ENCODE measurements at regions not wholly inside any gene's neighbourhood (a gene's known extent, or its start where the extent isn't known, plus 50 kb on each side); places are given as distances from the start of the nearest gene placed in this dataset.

DNA sequence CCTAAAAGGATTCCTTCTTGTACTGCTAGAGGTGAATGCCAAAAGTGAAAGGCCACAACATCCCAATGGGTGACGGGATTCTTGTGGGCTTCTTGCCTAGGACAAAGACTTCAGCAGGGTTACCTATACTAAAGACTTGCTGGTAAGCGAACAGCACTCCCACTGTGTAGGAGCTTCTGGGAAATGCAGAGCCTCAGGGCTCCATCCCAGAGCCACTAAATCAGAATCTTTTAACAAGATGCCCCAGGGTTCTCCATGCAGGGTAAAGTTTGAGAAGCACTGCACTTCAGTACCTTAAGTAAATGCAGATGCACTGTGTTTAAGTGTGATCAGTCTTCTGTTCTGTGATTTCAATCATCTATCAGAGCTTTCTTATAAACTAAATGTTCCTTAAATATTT, 266.9 kb upstream of the KLF14 start:
- no peak for DNase-seq

DNA sequence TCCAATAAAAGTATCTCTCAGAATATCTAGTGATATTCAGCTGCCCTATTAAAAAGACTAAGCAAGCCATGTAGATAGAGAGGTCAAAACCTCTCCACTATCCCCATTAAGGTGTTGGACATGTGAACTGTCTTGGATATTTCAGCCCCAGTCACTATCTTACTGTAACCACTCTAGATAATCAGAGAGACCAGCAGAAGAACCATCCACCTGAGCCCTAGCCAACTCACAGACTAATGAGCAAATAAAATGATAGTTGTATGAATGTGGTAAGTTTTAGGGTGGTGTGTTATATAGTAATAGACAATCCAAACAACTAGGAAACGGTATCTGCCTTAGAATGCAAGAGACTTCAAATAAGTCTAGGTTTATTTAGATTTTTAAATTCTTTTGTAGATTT, 268.6 kb upstream of the KLF14 start:
- DNase-seq = no peak

DNA sequence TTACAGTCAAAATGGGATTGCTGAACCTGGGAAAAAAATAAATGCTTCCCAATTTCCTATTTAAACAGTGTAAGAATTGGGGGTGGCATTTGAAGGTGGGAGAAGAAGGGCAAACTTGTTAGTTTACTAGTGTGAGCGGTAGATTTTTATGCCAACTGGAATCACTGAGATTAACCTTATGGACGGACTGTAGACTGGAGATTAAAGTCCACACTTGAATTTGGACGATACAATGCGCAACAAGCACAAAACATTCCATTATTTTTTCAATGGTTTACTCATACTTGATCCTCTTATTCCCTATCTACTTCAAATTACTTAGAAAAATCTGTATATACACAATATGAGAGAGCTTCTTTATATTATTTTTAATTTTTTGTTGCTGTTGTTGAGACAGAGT, 269.6 kb upstream of the KLF14 start:
- DNase-seq = no peak

DNA sequence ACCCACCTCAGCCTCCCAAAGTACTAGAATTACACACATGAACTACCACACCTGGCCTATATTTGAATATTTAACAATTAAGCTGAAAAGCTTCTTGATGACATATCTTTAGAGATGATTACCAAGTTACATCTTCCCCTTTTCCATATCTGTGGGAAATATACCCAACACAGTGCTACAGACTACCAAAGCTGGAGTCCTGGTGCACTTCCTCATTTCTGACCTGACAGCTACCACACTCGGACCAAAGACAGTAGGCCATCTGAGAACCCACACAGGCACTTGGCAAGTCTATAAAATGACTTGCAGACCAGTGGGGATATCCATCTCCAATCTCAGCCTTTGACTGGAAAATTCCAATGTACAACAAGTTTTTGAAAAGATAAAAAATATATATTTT, 270.4 kb upstream of the KLF14 start:
- DNase-seq = no peak

DNA sequence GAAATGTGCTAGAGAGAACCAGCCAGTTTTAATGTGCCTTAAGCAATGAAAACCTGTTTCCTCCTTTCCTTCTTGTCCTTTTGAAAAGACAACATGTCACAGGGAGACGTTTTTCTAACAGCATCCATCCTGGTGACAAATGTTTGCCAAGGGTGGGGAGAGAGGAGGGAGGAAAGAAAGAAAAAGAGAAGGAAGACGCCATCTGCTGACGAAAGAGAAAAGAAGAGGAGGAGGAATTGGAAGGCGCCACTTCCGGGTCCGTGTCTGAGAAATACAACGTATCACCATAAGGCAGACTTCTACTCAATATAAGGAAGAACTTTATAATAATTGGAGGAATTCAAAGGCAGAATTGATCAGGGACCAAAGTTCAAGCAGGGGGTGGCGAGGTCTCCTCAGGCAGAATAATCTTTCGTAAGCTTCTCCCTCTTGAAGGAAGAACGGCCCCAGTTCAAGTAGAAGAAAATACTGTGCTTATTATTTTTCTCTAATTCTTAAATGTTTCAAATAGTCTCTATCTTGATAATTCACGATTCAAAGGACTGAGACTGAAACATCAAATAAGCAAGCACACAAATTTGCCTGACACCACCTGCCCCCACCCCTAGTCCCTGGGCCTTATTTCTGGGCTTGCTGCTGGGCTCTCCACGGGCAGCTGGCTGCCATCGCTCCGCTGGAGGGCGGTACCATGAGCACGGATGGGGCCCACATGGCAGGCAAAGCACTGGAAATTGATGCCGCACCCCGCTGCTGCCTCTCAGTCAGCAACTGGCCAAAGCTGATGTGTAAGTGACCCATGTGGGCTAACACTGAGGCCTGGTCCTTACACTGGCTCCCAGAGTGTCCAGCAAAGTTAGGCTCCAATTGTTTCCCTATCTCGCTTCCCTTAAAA, 273.7 kb upstream of the KLF14 start:
- DNase-seq = peak; percentile 47 to 54

DNA sequence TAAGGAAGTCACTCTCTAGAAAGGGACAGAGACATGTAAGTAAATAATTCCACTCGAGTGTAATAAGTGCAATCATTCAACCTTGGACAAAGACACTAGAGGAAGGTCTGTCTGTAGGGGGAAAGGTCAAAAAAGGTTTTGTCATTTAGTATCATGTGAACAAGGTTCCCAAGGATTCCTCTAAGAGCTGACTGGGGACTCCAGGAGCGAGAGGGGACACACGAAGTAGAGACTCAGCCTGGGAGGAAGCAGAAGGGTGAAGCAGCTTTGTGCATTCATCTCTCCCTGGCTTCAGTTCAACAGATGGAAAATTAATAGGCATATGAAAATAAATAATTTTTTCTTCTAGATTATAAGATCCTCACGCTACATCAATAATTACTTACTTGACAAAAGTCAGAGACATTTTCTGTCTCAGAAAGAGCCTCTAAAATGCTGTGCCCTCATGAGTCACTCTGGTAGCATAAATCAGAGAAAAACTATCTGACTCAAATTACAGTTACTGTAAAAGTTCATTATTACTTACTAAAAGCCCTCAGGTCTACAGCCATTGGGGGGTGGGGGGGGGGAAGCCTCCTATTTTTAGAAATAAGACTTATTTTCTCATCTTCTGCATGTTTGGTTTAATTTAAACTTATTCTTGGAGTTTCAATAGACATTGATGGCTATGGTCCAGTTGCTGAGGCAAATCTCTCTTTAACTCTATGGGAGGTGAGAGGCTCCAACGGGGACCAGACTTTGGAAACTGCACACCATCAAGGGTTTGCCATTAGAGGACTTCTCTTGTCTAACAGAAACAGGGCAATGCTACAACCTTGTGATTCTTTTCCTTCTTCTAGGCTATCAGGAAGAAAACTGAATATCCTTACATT, 275.1 kb upstream of the KLF14 start:
- no peak for DNase-seq

DNA sequence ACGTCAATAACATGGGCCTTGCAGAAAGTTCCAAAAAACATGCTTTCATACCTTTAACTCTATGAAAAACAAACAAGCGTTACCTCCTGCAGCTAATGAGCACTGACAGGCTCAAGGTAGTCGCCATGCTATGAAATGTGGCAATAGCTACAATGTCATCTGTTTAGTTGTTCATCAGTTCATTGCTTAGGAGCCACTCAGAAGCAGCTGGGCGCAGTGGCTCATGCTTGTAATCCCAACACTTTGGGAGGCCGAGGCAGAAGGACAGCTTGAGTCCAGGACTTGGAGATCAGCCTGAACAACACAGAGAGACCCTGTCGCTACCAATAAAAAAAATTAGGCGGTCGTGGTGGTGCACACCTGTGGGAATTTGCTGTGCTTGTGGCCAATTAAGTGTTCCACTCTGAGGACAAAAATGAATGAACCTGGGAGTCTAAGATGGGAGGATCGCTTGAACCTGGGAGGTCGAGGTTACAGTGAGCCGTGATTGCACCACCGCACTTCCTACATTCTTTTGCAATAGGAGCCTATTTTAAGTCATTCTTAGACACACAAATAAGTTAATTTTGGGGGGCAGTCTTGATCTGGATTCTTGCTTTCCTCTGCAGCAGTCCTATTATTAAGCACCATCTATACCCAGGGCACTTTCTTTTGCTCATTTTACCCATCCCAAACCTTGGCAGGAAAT, 276.2 kb upstream of the KLF14 start:
- DNase-seq = no peak

DNA sequence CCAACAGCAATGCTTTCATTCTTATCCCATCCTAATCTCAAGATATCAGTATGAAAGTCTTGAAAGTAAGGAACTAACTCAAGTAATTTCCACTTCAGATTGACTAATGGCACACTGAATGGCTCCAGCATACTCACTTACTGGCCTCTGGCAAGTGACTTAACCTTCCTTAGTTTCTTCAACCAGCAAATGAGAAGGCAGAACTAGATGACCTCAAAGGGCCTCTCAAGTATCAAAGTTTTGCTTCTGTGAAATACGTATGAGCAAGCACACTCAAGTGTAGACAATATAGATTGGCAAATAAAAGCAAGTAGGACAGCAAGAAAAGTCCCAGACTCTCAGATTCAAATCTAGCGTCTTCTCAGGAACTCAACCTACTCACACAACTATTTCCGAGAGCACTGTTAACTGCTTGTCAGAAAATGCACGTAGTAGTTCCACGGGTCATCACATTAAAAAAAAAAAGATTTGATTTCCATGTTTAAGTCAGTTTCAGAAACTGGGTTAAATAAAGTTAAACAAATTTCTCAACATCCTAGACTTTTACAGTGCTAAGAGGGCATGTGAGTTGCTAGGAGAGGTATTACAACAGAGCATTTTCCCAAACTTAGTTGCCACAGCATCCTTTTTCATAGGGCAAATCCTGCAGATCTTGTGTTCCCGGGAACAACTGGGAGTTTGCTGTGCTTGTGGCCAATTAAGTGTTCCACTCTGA, 276.9 kb upstream of the KLF14 start:
- no peak for DNase-seq

DNA sequence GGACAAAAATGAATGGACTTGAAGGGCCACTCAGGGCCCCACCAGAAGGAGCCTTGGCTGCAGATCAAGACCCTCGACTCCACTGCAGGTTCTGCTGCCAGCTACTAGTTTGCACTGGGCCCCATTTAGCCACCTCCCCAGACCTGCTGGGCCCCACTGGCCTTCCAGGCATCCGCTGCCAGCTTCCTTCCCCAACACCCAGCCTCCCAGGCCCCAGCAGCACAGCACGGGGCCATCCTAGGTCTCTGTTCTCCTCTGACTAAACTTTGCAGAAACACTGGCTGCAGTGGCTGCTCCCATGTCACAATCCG, 277.4 kb upstream of the KLF14 start:
- DNase-seq = no peak

DNA sequence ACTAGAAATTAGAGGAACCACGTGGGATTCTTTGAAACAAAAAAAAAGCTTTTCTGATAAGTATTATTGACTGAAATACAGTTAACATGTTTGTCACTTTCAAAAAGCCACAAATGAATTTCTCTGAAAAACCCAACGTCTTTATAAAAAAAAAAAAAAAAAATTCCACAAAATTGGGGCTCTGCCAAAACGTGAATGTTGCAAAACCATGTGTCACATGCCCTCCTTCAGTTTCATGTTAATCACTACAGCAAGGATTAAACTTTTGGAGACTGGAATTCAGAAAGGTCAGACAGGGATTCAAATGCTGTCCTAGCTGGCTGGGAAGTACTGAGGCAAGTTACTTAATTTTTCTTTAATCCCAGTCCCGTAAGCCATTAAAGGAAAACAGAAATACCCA, 278.0 kb upstream of the KLF14 start:
- DNase-seq = no peak

DNA sequence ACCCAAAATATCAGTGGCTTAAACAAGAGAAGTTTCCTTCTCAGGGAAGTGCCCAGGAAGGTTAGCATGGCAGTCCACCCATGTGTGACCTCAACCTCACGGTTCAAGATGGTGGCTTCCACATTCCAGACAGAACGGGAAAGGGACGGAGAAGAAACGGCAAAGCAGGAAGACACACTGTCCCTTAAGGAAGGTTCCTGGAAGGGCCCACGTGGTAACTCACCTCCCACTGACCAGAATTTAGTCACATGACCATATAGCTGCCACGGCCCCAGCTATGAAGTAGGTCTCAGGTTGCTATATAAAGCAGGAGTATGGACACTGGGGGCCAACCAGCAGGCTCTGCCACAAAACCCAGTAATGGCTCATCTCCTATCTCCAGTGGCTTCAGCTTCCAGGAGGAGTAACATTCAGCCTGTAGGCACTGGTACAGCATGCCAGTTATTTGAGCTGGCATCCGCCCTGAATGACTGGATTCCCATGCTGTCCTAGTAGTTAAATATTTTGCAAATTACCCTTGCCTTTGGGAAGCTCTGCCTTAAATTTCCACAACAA, 278.5 kb upstream of the KLF14 start:
- DNase-seq = no peak

DNA sequence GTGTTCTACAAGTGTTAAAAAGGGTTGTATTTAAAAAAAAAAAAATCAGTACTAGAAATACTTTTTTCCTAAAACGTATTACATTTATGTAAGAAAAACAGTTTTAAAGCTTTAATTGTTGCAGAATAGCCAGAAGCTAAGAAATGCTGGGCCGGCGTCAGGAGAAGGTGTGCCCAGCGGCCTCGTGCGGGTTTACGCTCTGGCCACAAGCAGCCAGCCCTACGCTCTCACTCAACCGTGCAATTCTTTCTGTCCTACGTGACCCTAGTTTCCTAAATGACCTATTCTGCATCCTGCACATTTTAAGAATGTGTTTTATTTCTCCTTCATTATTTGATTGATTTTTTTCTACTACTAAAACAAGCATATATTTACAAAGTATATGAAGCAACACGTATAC, 279.7 kb upstream of the KLF14 start:
- no peak for DNase-seq

DNA sequence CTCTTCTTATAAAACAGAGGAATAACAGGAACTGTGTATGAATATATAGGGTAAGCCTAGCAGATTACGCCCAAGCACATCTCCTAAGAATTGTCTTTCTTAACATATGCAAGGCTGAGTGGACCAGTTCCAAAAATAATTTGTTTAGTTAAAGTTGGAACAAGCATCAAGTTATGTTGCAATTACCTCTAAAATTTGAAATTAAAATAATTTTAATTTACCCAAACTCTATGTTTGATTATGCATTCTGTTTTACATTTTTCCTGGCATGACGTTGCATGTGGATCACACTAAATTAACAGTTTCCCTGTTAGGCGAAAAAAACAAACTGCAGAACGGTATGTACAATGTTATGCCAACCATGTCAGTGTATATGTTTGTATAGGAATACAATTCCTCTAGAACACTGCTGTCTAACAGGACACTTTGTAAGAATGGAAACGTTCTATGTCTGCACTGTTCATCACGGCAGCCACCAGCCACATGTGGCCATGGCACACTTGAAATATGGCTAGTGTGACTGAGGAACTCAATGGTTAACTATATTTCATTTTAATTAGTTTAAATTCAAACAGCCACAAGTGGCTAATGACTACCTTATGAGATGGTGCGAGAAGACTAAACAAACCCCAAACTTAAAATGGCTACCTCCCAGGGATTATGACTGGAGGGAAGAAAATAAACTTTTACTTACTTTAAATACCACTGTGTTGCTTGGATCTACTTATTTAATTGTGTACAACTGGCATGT, 281.1 kb upstream of the KLF14 start:
- peak in 1 of 2 experiments; percentile 13 for DNase-seq

DNA sequence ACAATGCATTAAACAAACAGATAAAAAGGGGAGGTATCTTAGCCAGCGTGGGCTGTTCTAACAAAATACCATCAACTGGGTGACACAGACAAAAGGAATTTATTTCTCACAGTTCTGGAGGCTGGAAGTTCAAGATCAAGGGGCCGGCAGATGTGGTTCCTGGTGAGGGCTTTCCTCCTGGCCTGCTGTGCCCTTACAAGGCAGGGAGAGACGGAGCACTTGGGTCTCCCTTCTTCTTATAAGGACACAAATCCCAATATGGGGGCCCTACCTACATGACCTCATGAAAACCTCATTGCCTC, 281.6 kb upstream of the KLF14 start:
- no peak for DNase-seq

DNA sequence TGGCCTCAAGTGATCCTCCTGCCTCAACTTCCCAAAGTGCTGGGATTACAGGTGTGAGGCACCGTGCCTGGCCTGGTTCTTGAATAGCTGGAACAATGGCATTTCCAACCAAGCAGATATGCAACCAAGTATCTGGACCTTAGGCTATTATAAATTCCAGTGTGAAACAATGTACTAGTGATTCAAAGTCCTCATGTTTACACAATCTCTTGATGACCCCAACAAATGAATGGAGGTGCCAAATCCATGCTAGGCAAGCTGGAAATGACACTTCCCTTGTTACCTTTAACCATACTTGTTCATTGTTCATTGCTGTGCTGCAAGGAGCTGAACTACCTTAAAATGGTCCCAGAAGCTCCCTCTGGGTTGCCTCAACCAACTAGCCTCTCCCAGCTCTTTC, 282.2 kb upstream of the KLF14 start:
- DNase-seq = no peak

DNA sequence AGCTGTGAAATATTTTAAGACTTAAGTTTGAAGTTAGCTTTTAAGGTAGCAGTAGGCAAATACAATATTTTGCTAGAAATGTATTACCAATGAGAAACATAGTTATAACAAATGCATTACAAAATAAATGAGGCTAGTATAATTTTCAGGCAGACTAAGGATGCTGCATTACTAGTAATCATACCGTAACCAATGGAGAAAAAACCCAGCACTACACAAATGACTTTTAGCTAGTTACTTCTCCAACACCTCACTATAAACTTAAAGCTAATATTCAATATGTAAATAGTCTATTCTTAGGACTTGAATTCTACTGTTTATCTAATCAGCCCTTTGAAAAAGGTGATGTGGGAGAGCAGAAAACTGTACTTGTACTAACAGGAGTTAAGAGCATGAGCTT, 285.3 kb upstream of the KLF14 start:
- no peak for DNase-seq

DNA sequence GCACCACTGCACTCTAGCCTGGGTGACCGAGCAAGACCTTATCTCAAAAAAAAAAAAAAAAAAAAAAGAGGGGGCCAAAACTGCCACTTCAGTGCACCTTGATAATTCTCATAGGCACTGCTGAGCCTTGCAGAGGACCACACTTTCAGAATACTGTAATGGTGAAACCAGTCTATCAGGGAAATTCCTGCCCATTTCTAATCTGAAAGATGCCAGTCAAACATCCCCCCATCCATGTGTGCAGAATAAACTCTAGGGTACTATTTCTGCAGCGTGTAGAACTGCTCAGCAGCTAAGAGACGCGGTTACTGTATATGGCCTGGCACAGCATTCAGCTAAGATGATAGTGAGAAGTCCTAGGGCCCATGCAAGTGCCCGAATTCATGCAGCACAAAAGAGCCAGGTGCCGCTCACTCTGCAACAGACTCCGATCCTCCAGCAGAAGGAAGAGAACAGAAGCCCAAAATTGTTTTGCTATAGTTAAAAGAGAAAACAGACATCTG, 286.8 kb upstream of the KLF14 start:
- DNase-seq = no peak

DNA sequence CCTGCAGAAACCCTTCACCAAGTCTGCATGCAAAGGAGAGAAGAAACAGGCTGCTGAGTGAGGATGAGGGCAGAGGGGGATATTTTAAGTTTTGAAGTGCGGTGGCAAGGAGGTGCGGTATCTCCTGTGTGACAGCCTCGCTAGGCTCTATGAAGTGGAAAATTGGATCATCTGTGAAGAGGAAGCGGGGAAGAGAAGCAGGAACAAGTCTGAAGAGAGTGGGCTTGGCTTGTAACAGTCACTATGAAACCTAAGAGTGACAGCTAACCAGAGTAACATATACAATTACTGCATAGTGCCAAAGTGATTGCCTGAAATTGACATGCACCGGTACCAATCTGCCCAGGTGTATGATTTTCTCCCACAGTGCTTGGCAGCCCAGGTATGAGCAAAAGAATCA, 287.5 kb upstream of the KLF14 start:
- no peak for DNase-seq

DNA sequence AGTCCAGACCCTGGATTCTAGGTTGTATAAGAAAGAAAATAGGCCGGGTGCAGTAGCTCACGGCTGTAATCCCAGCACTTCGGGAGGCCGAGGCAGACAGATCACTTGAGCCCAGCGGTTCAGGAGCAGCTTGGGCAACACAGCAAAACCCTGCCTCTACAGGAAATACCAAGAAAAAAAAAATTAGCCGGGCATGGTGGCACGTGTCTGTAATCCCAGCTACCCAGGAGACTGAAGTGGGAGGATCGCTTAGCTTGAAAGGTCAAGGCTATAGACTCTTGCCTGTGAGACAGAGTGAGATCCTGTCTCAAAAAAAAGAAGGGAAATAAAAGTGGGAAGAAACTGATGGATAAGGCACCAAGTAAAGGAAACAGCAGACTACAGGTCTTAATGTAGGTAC, 287.9 kb upstream of the KLF14 start:
- no peak for DNase-seq

DNA sequence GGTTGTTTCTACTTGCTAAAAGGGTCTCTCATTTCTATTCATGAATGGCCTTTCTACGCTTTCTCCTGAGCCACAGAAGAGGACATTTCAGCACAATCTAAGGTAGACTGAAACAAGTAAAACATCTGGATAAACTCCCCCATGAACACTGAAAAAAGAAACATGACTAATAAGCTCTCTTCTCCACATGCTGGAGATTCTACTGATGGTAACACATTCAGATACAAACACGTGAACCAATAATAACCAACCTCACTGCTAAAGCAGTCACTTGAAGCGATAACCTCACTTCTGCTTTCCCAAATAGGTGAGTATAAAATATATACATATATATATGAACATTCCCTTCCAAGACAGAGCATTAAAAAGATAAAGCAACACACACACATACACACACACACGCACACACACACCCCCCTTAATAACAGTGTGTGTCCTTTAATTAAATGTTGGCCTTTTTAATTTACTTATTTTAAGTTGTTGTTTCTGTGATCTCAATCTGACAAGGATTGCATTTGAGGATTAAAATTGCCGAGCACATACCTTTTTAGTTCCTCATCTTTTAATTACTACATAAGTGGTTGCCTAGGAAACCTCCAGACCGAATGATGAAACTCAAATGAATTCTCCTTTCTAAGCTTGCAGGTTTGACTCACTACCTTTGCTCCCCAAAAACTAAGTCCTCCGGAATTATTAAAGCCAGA, 292.4 kb upstream of the KLF14 start:
- no peak for DNase-seq

DNA sequence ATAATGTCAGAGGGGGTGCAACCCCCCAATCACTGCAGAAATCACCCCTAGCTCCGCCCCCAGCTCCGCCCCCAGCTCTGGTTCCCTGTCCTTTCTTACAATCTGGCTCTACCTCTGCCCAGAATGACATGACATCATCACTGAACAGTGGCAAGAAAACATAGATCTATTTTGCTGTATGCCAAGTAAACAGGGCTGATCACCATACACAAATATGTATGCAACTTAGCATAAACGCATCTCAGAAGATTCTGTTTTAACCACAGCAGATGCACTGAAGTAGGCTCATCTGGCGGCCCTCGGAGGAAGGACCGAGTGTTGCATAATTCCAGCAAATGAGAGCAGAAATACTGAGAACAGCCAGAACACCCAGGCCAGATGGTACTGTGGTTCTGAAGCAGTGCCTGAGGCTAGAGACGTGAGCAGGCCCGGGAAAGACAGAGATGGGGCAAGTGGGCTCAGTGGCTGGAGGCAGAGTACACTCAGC, 293.3 kb upstream of the KLF14 start:
- DNase-seq = no peak

All from NCI-H2081 (cell line).